Motor neuron (in vitro differentiated cells): ENCODE measurements at regions not wholly inside any gene's neighbourhood (a gene's known extent, or its start where the extent isn't known, plus 50 kb on each side); places are given as distances from the start of the nearest gene placed in this dataset.
"Not testable (repeated sequence)": the region's sequence is repeated elsewhere in the genome, so short reads cannot be mapped to it uniquely, and the experiment has no call there.

Experiments
- ATAC-seq, 8 experiments: fragments of 200-7000 bp; cut with Tn5 transposase; replicated peaks in 6 of 8; 2 replicates each; pipeline ENCODE4 v1.8.0; 2021; ENCODE audit warnings: mild to moderate bottlenecking in 8 of 8, moderate library complexity in 8 of 8
- H3K27ac ChIP-seq, 2 donors: fragments of 250-450 bp; sonication (Bioruptor Pico); 2 replicates each; pipeline ENCODE4 v1.9.0; 2021; ENCODE audit warnings: antibody characterized with exemption in 2 of 2, mild to moderate bottlenecking in 2 of 2, moderate library complexity in 1 of 2
- H3K4me1 ChIP-seq, 2 donors: fragments of 250-450 bp; sonication (Bioruptor Pico); replicated peaks in 1 of 2; 2 replicates each; pipeline ENCODE4 v1.6.1; 2021; ENCODE audit warnings: antibody characterized with exemption in 2 of 2, mild to moderate bottlenecking in 2 of 2, moderate library complexity in 1 of 2
- H3K4me3 ChIP-seq, 5 donors: fragments of 250-450 bp; sonication (Bioruptor Pico); 2 replicates each; pipeline ENCODE4 v1.9.0; 2021; ENCODE audit warnings: antibody characterized with exemption in 5 of 5, mild to moderate bottlenecking in 5 of 5, moderate library complexity in 4 of 5
- WGBS, 10 experiments: fragments of 450-650 bp; shearing (Covaris generic); methylation state at CpG; one replicate each; pipeline ENCODE4 v1.0.0; 2022; 5-methylcytosine and 5-hydroxymethylcytosine counted together
- in situ Hi-C, 9 experiments: fragments of 400-800 bp; cut with MboI; loops; one replicate each; pipeline ENCODE4 v1.15.0; 2021; ENCODE audit warnings: low sequenced_read_pairs in 9 of 9, low pct_unique_long_range_greater_than_20kb in 2 of 9; ENCODE audit not compliant: unreplicated experiment in 9 of 9

- in situ Hi-C loops = no loop called here
- WGBS, 10 experiments = 0 to 33% (median 21%) methylated on average over 1 to 2 of the region's 2 CpGs; no CpG with 5 or more reads in 5 of the 10 experiments
- H3K4me1 ChIP-seq = no peaks in the 10 kb centered on the region
- no peak overlapping the region for H3K27ac ChIP-seq
- no peak for ATAC-seq
- no peak overlapping the region for H3K4me3 ChIP-seq
Measured at GRCh38 chrX:114450911-114451310, 133.0 kb upstream of the HTR2C start.

- no peak overlapping the region for H3K27ac ChIP-seq
- no peak overlapping the region for H3K4me3 ChIP-seq
- H3K4me1 ChIP-seq = no peaks in the 10 kb centered on the region
- ATAC-seq = no peak
- in situ Hi-C loops = no loop called here
- 0 to 20% (median 0%) methylated on average over 1 of the region's 1 CpG; no CpG with 5 or more reads in 5 of the 10 experiments for WGBS, 10 experiments
Measured at GRCh38 chrX:114451397-114451796, 132.5 kb upstream of the HTR2C start.

GRCh38 chrX:114462266-114462665, 121.6 kb upstream of the HTR2C start:
- H3K27ac ChIP-seq = no peak overlapping the region
- H3K4me1 ChIP-seq = no peaks in the 10 kb centered on the region
- H3K4me3 ChIP-seq = no peak overlapping the region
- ATAC-seq = no peak
- in situ Hi-C loops = no loop called here

DNA sequence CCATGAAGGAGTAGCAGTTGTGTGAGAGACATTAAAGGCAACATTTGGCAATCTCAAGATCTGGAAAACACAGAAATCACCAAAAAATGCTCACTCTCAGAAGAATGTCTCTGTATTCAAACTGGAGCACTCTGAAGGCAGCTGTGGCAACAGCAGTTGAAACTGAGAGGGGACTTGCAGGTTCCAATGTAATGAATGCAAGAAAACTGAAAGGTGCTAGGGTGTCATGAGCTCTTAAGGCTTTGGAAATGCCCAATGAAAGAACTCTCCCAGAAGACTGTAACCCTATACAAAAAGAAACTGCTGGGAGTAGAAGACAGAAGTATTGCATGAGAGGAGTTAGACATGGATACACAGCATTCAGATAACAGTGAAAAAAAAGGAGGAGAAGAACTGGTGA, 118.2 kb upstream of the HTR2C start:
- in situ Hi-C loops = no loop called here
- Histone ChIP-seq H3K27ac (no peak overlapping the region), H3K4me3 (no peak overlapping the region), H3K4me1 (no peaks in the 10 kb centered on the region)
- ATAC-seq = no peak

DNA sequence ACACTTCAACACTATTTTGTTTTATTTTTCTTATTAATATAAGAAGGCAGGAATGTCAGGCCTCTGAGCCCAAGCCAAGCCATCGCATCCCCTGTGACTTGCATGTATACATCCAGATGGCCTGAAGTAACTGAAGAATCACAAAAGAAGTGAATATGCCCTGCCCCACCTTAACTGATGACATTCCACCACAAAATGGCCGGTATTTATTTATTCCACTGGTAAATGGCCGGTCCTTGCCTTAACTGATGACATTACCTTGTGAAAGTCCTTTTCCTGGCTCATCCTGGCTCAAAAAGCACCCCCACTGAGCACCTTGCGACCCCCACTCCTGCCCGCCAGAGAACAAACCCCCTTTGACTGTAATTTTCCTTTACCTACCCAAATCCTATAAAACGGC, 111.9 kb upstream of the HTR2C start:
- WGBS, 10 experiments = 0 to 60% methylated on average over 1 of the region's 6 CpGs; no CpG with 5 or more reads in 8 of the 10 experiments
- H3K27ac ChIP-seq, ATAC-seq, H3K4me1 ChIP-seq, in situ Hi-C loops, H3K4me3 ChIP-seq: not testable (repeated sequence)

- H3K27ac ChIP-seq = no peak overlapping the region
- in situ Hi-C loops = no loop called here
Measured at GRCh38 chrX:114472788-114473187, 111.1 kb upstream of the HTR2C start.

GRCh38 chrX:114500622-114501021, 83.3 kb upstream of the HTR2C start:
- Histone ChIP-seq H3K27ac (no peak overlapping the region), H3K4me3 (no peak overlapping the region), H3K4me1 (no peaks in the 10 kb centered on the region)
- in situ Hi-C loops = no loop called here
- no peak for ATAC-seq
- 0 to 100% (median 80%) methylated on average over 1 of the region's 1 CpG; no CpG with 5 or more reads in 5 of the 10 experiments for WGBS, 10 experiments

More at GRCh38 chrX:114472788-114473187, 111.1 kb upstream of the HTR2C start:
- ATAC-seq = no peak
- Histone ChIP-seq H3K4me3 (no peak overlapping the region), H3K4me1 (no peaks in the 10 kb centered on the region)
- 0 to 30% (median 0%) methylated on average over 1 to 2 of the region's 2 CpGs; no CpG with 5 or more reads in 2 of the 10 experiments for WGBS, 10 experiments

DNA sequence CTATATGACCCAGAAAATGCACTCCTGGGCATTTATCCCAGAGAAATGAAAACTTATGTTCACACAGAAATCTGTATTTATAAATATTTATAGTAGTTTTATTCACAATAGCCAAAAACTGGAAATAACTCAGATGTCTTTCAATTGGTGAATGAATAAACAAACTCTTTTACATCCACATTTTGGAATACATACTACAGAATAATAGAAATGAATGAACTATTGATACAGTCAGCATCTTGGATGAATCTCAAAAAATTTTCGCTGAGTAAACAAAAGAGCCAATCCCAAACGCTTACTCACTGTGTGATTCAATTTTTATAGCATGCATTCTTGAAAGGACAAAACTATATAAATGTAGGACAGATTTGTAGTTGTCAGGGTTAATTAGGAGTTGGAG, 75.1 kb upstream of the HTR2C start:
- ATAC-seq = no peak
- in situ Hi-C loops = no loop called here
- H3K4me1 ChIP-seq = no peaks in the 10 kb centered on the region
- WGBS, 10 experiments = 17 to 91% (median 44%) methylated on average over 1 to 2 of the region's 2 CpGs; no CpG with 5 or more reads in 6 of the 10 experiments
- no peak overlapping the region for H3K27ac ChIP-seq
- no peak overlapping the region for H3K4me3 ChIP-seq

GRCh38 chrX:114519524-114519923, 64.4 kb upstream of the HTR2C start:
- H3K4me1 ChIP-seq = no peaks in the 10 kb centered on the region
- ATAC-seq = no peak
- WGBS, 10 experiments = 0 to 82% (median 45%) methylated on average over 1 of the region's 1 CpG; no CpG with 5 or more reads in 1 of the 10 experiments
- no peak overlapping the region for H3K4me3 ChIP-seq
- H3K27ac ChIP-seq = no peak overlapping the region
- in situ Hi-C loops = no loop called here

- H3K4me3 ChIP-seq, H3K4me1 ChIP-seq, H3K27ac ChIP-seq, ATAC-seq, in situ Hi-C loops: not testable (repeated sequence)
- WGBS, 10 experiments = 71% methylated on average over 2 of the region's 2 CpGs; no CpG with 5 or more reads in 9 of the 10 experiments
Measured at GRCh38 chrX:114520701-114521100, 63.2 kb upstream of the HTR2C start.

- Histone ChIP-seq H3K4me3 (no peak overlapping the region), H3K4me1 (no peaks in the 10 kb centered on the region), H3K27ac (no peak overlapping the region)
- peak in 1 of 8 experiments; percentile 41 for ATAC-seq
- in situ Hi-C loops = no loop called here
- 0 to 72% methylated on average over 1 to 2 of the region's 2 CpGs; no CpG with 5 or more reads in 8 of the 10 experiments for WGBS, 10 experiments
Measured at GRCh38 chrX:114532111-114532805, 51.6 kb upstream of the HTR2C start.
